HG03045 (cell line): ENCODE measurements at regions not wholly inside any gene's neighbourhood (a gene's known extent, or its start where the extent isn't known, plus 50 kb on each side); places are given as distances from the start of the nearest gene placed in this dataset.

Source experiments
- ATAC-seq: cut with Tn5 transposase; IDR thresholded peaks from one replicate; pipeline ENCODE4 v1.9.1; 2021; ENCODE audit warnings: mild to moderate bottlenecking, moderate library complexity; ENCODE audit not compliant: unreplicated experiment

- ATAC-seq: no peak
Observed at GRCh38 chr5:167243463-167243862, 1048.0 kb upstream of the WWC1 start.

- ATAC-seq: no peak
Observed at GRCh38 chr5:167244583-167244982, 1046.9 kb upstream of the WWC1 start.

GRCh38 chr5:167245868-167246267 is 1045.6 kb upstream of the WWC1 start:
- ATAC-seq: no peak

GRCh38 chr5:167247816-167248215 is 1043.6 kb upstream of the WWC1 start:
- ATAC-seq: no peak

GRCh38 chr5:167248257-167248656 is 1043.2 kb upstream of the WWC1 start:
- no peak for ATAC-seq

- ATAC-seq: no peak
Observed at GRCh38 chr5:167250996-167251395, 1040.4 kb upstream of the WWC1 start.

GRCh38 chr5:167254132-167254531 is 1037.3 kb upstream of the WWC1 start:
- ATAC-seq: no peak

- no peak for ATAC-seq
Observed at GRCh38 chr5:167255926-167256325, 1035.5 kb upstream of the WWC1 start.

- ATAC-seq: no peak
Observed at GRCh38 chr5:167259806-167260205, 1031.6 kb upstream of the WWC1 start.

GRCh38 chr5:167261309-167262100 is 1029.9 kb upstream of the WWC1 start:
- ATAC-seq: no peak

GRCh38 chr5:167263185-167263584 is 1028.3 kb upstream of the WWC1 start:
- ATAC-seq: no peak

GRCh38 chr5:167264348-167264747 is 1027.1 kb upstream of the WWC1 start:
- no peak for ATAC-seq

GRCh38 chr5:167268337-167268736 is 1023.1 kb upstream of the WWC1 start:
- no peak for ATAC-seq

- no peak for ATAC-seq
Observed at GRCh38 chr5:167269146-167269545, 1022.3 kb upstream of the WWC1 start.

- no peak for ATAC-seq
Observed at GRCh38 chr5:167271081-167271480, 1020.4 kb upstream of the WWC1 start.

GRCh38 chr5:167271511-167271910 is 1019.9 kb upstream of the WWC1 start:
- no peak for ATAC-seq

- no peak for ATAC-seq
Observed at GRCh38 chr5:167280111-167280510, 1011.3 kb upstream of the WWC1 start.

GRCh38 chr5:167281925-167282324 is 1009.5 kb upstream of the WWC1 start:
- no peak for ATAC-seq

- no peak for ATAC-seq
Observed at GRCh38 chr5:167283691-167284090, 1007.8 kb upstream of the WWC1 start.

- ATAC-seq: no peak
Observed at GRCh38 chr5:167284222-167284890, 1007.1 kb upstream of the WWC1 start.

GRCh38 chr5:167285591-167285990 is 1005.9 kb upstream of the WWC1 start:
- no peak for ATAC-seq

GRCh38 chr5:167286891-167287290 is 1004.6 kb upstream of the WWC1 start:
- no peak for ATAC-seq
